Breast epithelium (tissue), 4 donors: ENCODE measurements at regions not wholly inside any gene's neighbourhood (a gene's known extent, or its start where the extent isn't known, plus 50 kb on each side); places are given as distances from the start of the nearest gene placed in this dataset.
"Not testable (repeated sequence)": the region's sequence is repeated elsewhere in the genome, so short reads cannot be mapped to it uniquely, and the experiment has no call there.

Experiments used
- DNase-seq, 2 donors: peaks; one replicate each; pipeline ENCODE4 v3.0.0-alpha.2; 2019; ENCODE audit warnings: low spot score in 2 of 2
- H3K27ac ChIP-seq, 2 donors: fragments of 200-600 bp; sonication (generic) in 1 of 2; one replicate each; pipeline ENCODE4 v1.5.1; 2016 to 2019; ENCODE audit warnings: mild to moderate bottlenecking in 1 of 2
- H3K27me3 ChIP-seq, 2 donors: fragments of 200-600 bp; sonication (generic) in 1 of 2; one replicate each; pipeline versions ENCODE4 v1.5.1 to v1.6.0; 2017 to 2019; ENCODE audit warnings: control low read depth in 1 of 2, mild to moderate bottlenecking in 1 of 2
- H3K36me3 ChIP-seq: fragments of 200-600 bp; one replicate; pipeline ENCODE4 v1.5.1; 2019
- H3K4me1 ChIP-seq, 2 donors: fragments of 200-600 bp; sonication (generic); one replicate each; pipeline ENCODE4 v1.5.1; 2016 to 2019; ENCODE audit warnings: control low read depth in 1 of 2
- H3K4me3 ChIP-seq, 3 donors: fragments of 200-600 bp; sonication (generic); 1 replicate in 2 of 3; 2 replicates in 1 of 3; pipeline ENCODE4 v1.5.1; 2016 to 2019; ENCODE audit warnings: mild to moderate bottlenecking in 3 of 3, moderate library complexity in 2 of 3
- H3K9me3 ChIP-seq, 2 donors: fragments of 200-600 bp; sonication (generic) in 1 of 2; one replicate each; pipeline ENCODE4 v1.5.1; 2016 to 2019; ENCODE audit warnings: control low read depth in 1 of 2
- POLR2A ChIP-seq: fragments of 450-650 bp; IDR thresholded peaks from one replicate; pipeline ENCODE4 v1.6.1; 2016; ENCODE audit warnings: antibody characterized with exemption, mild to moderate bottlenecking, moderate library complexity
- POLR2AphosphoS5 ChIP-seq, 3 donors: sonication (generic); formaldehyde crosslinking; IDR thresholded peaks; one replicate each; pipeline ENCODE4 v1.6.1; 2017; ENCODE audit warnings: antibody characterized with exemption in 3 of 3
- intact Hi-C: fragments of 100-400 bp; cut with DNase I; formaldehyde crosslinking; loops from one replicate; pipeline ENCODE4 v1.15.1; 2023; ENCODE audit warnings: low total_unique reads
- TF ChIP-seq, protein P1 (sequence below), 3 donors: fragments of 450-650 bp; IDR thresholded peaks; one replicate each; pipeline ENCODE4 v1.5.1; 2016 to 2017; ENCODE audit warnings: antibody characterized with exemption in 3 of 3, mild to moderate bottlenecking in 3 of 3, moderate library complexity in 3 of 3

DNA sequence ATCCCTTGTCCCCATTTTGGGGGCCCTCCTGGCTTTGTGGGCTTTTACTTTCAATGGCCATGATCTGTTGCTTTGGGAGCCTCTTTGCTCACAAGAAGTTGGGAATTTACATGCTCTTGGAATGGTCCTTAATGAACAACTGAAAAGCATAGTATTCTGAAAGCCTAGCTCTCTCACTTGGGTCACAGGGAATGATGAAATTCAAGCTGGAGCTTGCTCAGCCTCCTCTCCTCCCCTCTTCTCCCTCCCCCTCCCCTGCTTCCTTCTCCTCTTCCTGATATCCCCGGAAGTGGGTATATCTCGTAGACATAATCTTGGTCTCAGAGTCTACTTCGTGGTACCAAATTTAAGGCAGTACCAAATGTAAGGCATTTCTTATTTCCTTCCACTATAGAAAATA is 400.6 kb upstream of the NR3C2 start:
- Histone ChIP-seq H3K27ac (no peak overlapping the region), H3K36me3 (no peaks in the 10 kb centered on the region), H3K4me3 (no peak overlapping the region), H3K4me1 (no peaks in the 10 kb centered on the region), H3K27me3 (no peaks in the 10 kb centered on the region), H3K9me3 (no peaks in the 10 kb centered on the region)
- intact Hi-C loops, result loop anchor here (1.0 kb wide), 1 partner anchor 24 kb away; no protein-coding TSS in a partner anchor
- no peak for TF ChIP-seq POLR2AphosphoS5 (IDR thresholded peaks at IDR 0.05)
- no peak for TF ChIP-seq POLR2A
- TF ChIP-seq, protein P1, sequence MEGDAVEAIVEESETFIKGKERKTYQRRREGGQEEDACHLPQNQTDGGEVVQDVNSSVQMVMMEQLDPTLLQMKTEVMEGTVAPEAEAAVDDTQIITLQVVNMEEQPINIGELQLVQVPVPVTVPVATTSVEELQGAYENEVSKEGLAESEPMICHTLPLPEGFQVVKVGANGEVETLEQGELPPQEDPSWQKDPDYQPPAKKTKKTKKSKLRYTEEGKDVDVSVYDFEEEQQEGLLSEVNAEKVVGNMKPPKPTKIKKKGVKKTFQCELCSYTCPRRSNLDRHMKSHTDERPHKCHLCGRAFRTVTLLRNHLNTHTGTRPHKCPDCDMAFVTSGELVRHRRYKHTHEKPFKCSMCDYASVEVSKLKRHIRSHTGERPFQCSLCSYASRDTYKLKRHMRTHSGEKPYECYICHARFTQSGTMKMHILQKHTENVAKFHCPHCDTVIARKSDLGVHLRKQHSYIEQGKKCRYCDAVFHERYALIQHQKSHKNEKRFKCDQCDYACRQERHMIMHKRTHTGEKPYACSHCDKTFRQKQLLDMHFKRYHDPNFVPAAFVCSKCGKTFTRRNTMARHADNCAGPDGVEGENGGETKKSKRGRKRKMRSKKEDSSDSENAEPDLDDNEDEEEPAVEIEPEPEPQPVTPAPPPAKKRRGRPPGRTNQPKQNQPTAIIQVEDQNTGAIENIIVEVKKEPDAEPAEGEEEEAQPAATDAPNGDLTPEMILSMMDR (IDR thresholded peaks at IDR 0.05), result no peak
- no peak for DNase-seq

DNA sequence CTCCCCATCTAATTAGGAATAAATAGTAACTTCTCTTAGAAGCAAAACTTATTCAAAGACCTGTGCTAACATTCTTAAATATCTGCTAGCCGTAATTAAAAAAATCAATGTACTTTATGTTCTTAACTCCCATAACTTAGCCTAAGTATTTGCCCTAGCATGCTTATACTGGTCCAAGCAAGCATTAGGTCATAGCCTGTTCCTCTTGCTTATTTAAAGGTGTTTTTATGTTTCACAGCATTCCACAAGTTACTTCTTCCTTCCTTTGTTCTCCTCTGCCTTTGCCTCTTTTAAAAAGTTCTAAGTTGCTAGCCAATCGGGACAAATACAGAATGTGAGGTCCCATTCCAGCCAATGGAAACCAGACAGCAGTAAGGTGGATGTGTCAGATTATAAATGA is 395.4 kb upstream of the NR3C2 start:
- H3K27ac ChIP-seq, H3K9me3 ChIP-seq, DNase-seq, H3K27me3 ChIP-seq, H3K36me3 ChIP-seq, H3K4me3 ChIP-seq, intact Hi-C loops, H3K4me1 ChIP-seq: not testable (repeated sequence)

DNA sequence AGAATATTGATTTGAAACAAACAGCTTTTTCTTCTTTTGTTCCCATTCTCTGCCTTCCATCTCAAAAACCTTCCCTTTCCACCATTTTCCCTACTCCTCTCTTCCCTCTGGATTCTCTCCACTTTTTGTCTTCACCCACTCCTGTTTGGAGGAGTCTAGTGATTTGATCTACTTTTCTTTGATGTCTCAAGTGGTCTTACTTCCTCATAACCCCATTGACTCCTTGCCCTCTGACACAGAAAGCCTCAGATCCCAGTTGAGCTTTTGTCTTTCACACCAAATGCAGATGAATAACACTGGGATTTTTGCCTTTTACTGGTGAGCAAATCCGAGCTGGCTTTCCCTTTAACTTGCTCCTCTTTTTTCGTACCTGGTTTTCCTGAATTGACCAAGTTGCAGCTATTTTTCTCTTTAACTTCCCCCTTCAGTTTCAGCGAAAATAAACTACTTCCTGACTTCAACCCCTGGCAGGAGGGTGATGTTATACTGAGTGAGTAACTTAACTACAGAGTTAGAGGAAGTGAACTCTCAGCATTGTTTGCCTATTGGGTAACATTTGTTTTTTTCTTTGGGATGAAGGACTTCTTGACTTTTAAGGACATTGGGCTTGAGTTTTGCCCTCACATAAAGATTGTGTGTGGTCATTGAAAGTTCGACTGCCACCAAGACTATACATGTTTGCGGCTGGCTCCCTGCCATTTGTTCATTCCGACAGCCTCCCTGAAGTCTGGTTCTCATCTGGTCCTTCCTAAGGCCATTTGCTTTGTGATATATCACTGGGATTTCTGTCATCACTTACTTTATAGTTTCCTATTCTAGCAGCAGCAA is 392.8 kb upstream of the NR3C2 start:
- intact Hi-C loops, result no loop called here
- H3K27me3 ChIP-seq, result no peaks in the 10 kb centered on the region
- H3K36me3 ChIP-seq, result no peaks in the 10 kb centered on the region
- H3K27ac ChIP-seq, result peak overlapping the region in 1 of 2 donors; percentile 78
- H3K4me1 ChIP-seq, result no peaks in the 10 kb centered on the region
- H3K4me3 ChIP-seq, result no peak overlapping the region
- no peaks in the 10 kb centered on the region for H3K9me3 ChIP-seq
- DNase-seq, result no peak
- TF ChIP-seq, protein P1 (IDR thresholded peaks at IDR 0.05), result no peak
- TF ChIP-seq POLR2AphosphoS5 (IDR thresholded peaks at IDR 0.05) (no peak), POLR2A (no peak)

DNA sequence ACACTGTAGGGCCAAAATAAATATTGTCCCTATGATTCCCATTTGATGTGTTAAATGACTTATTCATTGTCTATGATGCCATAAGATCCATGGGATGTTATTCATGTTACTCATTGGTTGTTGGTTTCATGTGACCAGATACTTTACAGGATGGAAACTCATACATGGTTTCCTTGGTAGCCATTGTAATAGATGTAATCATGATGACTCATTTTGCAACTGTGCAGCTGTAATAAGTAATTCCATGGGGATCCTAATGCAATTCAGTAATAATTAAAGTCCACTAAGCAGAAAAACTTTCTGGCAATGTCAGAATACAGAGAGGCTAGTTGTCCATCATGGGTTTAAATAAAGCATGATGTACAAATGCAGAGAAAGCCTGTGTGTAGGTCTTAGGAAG is 389.7 kb upstream of the NR3C2 start:
- DNase-seq, result no peak
- Histone ChIP-seq H3K4me3 (no peak overlapping the region), H3K4me1 (no peaks in the 10 kb centered on the region), H3K27ac (no peak overlapping the region), H3K9me3 (no peaks in the 10 kb centered on the region), H3K36me3 (no peaks in the 10 kb centered on the region), H3K27me3 (no peaks in the 10 kb centered on the region)
- TF ChIP-seq POLR2A, result no peak
- TF ChIP-seq POLR2AphosphoS5 (IDR thresholded peaks at IDR 0.05), result no peak
- TF ChIP-seq, protein P1 (IDR thresholded peaks at IDR 0.05), result no peak
- intact Hi-C loops, result no loop called here

DNA sequence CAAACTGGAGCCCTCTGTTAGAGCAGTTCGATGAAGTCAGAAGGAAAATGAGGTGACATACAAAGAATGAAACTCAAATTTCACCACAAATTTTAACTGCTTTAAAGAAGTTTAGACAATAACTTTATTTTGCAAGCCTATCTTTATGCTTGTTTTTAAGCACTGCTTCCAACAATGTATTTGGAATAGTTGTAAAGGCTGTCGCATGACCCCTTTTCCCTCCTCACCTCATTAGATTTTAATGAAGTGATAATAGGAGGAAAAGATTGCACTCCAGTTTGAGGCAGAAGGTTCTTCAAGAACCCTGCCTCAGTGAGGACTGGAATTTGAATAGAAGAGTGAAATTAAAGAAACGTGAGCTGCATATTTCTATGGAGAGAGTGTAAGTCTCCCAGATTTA is 386.1 kb upstream of the NR3C2 start:
- TF ChIP-seq POLR2A (no peak), POLR2AphosphoS5 (IDR thresholded peaks at IDR 0.05) (no peak)
- TF ChIP-seq, protein P1 (IDR thresholded peaks at IDR 0.05), result no peak
- H3K4me1 ChIP-seq, result no peaks in the 10 kb centered on the region
- intact Hi-C loops, result no loop called here

More for the DNA sequence above, 386.1 kb upstream of the NR3C2 start:
- no peak for DNase-seq
- Histone ChIP-seq H3K36me3 (no peaks in the 10 kb centered on the region), H3K4me3 (no peak overlapping the region), H3K27ac (no peak overlapping the region), H3K27me3 (no peaks in the 10 kb centered on the region), H3K9me3 (no peaks in the 10 kb centered on the region)
